ENCODE measurements at regions not wholly inside any gene's neighbourhood (a gene's known extent, or its start where the extent isn't known, plus 50 kb on each side); places are given as distances from the start of the nearest gene placed in this dataset.

DNA sequence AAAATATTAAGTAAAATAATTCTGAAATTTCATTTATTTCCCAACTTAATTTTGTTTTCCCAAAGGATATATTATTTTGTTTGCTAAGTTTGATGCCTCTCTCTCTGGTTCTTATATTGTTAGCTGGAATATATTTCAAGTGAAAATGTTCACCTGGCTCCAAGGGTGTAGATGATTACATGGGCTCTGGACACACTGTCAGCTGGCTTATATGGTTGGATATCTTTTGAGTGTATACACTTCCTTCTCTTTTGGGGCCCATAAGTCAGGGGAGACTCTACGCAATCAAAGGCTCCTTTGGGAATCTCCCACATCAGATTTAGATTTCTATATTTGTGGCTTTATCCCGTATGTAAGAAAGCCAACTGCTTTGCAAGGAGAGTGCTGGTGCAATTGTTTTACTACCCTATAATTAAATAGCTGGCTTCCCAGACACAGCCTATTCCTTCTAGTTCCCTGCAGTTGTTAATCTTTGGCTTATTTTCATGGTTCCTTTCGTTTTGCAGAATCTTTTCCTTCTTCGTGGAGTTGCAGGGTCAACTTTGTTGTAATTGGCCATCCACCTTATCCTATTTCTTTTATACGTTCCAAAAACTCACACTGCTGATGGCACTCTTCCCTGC is 225.7 kb downstream of the DPH6 start:
- FAIRE-seq = no peak
- Histone ChIP-seq H3K27me3 (ENCODE audit: control insufficient read depth, insufficient read depth, low read length) (no peaks in the 10 kb centered on the region), H3K36me3 (ENCODE audit: control insufficient read depth, insufficient read depth, low read length) (no peaks in the 10 kb centered on the region), H3K4me3 (ENCODE audit: low read depth, low read length) (no peak overlapping the region)
- no peak for DNase-seq (ENCODE audit: low read depth)
- TF ChIP-seq, protein P1, sequence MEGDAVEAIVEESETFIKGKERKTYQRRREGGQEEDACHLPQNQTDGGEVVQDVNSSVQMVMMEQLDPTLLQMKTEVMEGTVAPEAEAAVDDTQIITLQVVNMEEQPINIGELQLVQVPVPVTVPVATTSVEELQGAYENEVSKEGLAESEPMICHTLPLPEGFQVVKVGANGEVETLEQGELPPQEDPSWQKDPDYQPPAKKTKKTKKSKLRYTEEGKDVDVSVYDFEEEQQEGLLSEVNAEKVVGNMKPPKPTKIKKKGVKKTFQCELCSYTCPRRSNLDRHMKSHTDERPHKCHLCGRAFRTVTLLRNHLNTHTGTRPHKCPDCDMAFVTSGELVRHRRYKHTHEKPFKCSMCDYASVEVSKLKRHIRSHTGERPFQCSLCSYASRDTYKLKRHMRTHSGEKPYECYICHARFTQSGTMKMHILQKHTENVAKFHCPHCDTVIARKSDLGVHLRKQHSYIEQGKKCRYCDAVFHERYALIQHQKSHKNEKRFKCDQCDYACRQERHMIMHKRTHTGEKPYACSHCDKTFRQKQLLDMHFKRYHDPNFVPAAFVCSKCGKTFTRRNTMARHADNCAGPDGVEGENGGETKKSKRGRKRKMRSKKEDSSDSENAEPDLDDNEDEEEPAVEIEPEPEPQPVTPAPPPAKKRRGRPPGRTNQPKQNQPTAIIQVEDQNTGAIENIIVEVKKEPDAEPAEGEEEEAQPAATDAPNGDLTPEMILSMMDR (IDR thresholded peaks at IDR 0.05; ENCODE audit: insufficient read depth, low read length, severe bottlenecking) = no peak

GRCh38 chr15:35319354-35319753 is 226.6 kb downstream of the DPH6 start:
- no peak overlapping the region for H3K4me3 ChIP-seq (ENCODE audit: low read depth, low read length)
- FAIRE-seq (no peak), DNase-seq (ENCODE audit: low read depth) (peak; percentile 82)
- H3K36me3 ChIP-seq (ENCODE audit: control insufficient read depth, insufficient read depth, low read length) = no peaks in the 10 kb centered on the region
- no peaks in the 10 kb centered on the region for H3K27me3 ChIP-seq (ENCODE audit: control insufficient read depth, insufficient read depth, low read length)
- TF ChIP-seq, protein P1 (IDR thresholded peaks at IDR 0.05; ENCODE audit: insufficient read depth, low read length, severe bottlenecking) = no peak

GRCh38 chr15:35317217-35317616 is 228.7 kb downstream of the DPH6 start:
- TF ChIP-seq, protein P1 (IDR thresholded peaks at IDR 0.05; ENCODE audit: insufficient read depth, low read length, severe bottlenecking) = no peak
- no peak for FAIRE-seq
- H3K36me3 ChIP-seq (ENCODE audit: control insufficient read depth, insufficient read depth, low read length) = no peaks in the 10 kb centered on the region

DNA sequence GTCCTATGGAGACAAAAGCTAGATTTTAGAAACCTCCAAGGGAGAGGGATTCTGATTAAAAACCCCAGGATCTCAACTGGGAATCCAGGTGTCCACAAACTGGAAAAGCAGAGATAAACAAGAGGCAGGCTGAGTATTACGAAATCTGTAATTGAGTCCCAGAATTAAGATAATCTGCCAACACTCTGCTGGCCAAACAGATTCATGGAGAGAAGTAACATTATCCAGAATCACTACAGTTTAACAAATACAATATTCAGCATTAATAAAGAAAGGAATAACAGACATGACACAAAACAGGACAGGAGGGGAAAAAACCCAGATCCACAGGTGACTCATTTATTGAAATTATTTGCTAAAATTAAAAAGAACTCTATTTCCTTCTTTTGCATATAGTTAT is 227.2 kb upstream of the NANOGP8 start:
- H3K4me3 ChIP-seq (ENCODE audit: low read depth, low read length) = no peak overlapping the region
- DNase-seq (ENCODE audit: low read depth) (no peak), FAIRE-seq (no peak)
- TF ChIP-seq, protein P1 (IDR thresholded peaks at IDR 0.05; ENCODE audit: insufficient read depth, low read length, severe bottlenecking) = no peak
- no peaks in the 10 kb centered on the region for H3K36me3 ChIP-seq (ENCODE audit: control insufficient read depth, insufficient read depth, low read length)
- H3K27me3 ChIP-seq (ENCODE audit: control insufficient read depth, insufficient read depth, low read length) = no peaks in the 10 kb centered on the region

More at GRCh38 chr15:35317217-35317616, 228.7 kb downstream of the DPH6 start:
- Histone ChIP-seq H3K27me3 (ENCODE audit: control insufficient read depth, insufficient read depth, low read length) (no peaks in the 10 kb centered on the region), H3K4me3 (ENCODE audit: low read depth, low read length) (no peak overlapping the region)
- no peak for DNase-seq (ENCODE audit: low read depth)

GRCh38 chr15:35311615-35312014 is 226.5 kb upstream of the NANOGP8 start:
- TF ChIP-seq, protein P1 (IDR thresholded peaks at IDR 0.05; ENCODE audit: insufficient read depth, low read length, severe bottlenecking) = no peak
- FAIRE-seq = no peak
- Histone ChIP-seq H3K36me3 (ENCODE audit: control insufficient read depth, insufficient read depth, low read length) (no peaks in the 10 kb centered on the region), H3K27me3 (ENCODE audit: control insufficient read depth, insufficient read depth, low read length) (no peaks in the 10 kb centered on the region), H3K4me3 (ENCODE audit: low read depth, low read length) (no peak overlapping the region)
- DNase-seq (ENCODE audit: low read depth) = no peak

GRCh38 chr15:35309886-35310285 is 224.8 kb upstream of the NANOGP8 start:
- FAIRE-seq = no peak
- TF ChIP-seq, protein P1 (IDR thresholded peaks at IDR 0.05; ENCODE audit: insufficient read depth, low read length, severe bottlenecking) = no peak
- DNase-seq (ENCODE audit: low read depth) = peak; percentile 13

More at GRCh38 chr15:35309886-35310285, 224.8 kb upstream of the NANOGP8 start:
- no peaks in the 10 kb centered on the region for H3K27me3 ChIP-seq (ENCODE audit: control insufficient read depth, insufficient read depth, low read length)
- no peaks in the 10 kb centered on the region for H3K36me3 ChIP-seq (ENCODE audit: control insufficient read depth, insufficient read depth, low read length)
- H3K4me3 ChIP-seq (ENCODE audit: low read depth, low read length) = no peak overlapping the region
